Fibroblast of lung (primary cell): ENCODE measurements at regions not wholly inside any gene's neighbourhood (a gene's known extent, or its start where the extent isn't known, plus 50 kb on each side); places are given as distances from the start of the nearest gene placed in this dataset.

Source experiments
- CTCF ChIP-seq, 2 donors: IDR thresholded peaks in 1 of 2; conservative IDR thresholded peaks in 1 of 2; 1 replicate in 1 of 2; 2 replicates in 1 of 2; pipeline ENCODE4 v1.5.1; 2011 to 2012; ENCODE audit warnings: low read length in 2 of 2, control low read depth in 1 of 2, inconsistent platforms in 1 of 2, low read depth in 1 of 2, mild to moderate bottlenecking in 1 of 2
- EZH2 ChIP-seq: IDR thresholded peaks from 2 replicates; pipeline ENCODE4 v1.5.1; 2012; ENCODE audit warnings: low read length, control low read depth, mild to moderate bottlenecking; ENCODE audit errors: missing control alignments

DNA sequence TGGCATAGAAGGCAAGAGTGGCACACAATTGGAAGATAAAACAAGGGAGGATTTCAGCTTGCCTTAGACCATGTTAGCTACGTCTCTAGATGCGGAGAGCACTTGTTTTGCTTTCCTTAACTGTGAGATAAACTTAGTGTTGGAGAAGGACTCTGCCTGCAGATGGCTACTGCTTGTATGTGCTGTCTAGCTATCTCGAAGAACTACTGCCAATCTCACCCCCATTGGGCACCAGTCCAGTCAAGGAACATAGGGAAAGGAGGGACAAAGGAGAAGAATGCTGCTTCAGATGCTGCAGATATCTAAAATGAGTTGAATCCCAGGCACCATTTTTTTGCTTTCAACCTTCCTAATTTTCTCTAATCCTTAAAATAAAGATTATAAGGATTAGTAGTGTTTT lies 726.0 kb upstream of the ARGLU1 start:
- TF ChIP-seq CTCF (conservative IDR thresholded peaks at IDR 0.05 in 1 of 2, IDR thresholded peaks at IDR 0.05 in 1 of 2; ENCODE audit: low read depth in 1 of 2, low read length in 2 of 2) (no peak), EZH2 (no peak)
